ENCODE measurements at regions not wholly inside any gene's neighbourhood (a gene's known extent, or its start where the extent isn't known, plus 50 kb on each side); places are given as distances from the start of the nearest gene placed in this dataset.

GRCh38 chr2:2573205-2573604, 242.1 kb upstream of the MYT1L start:
- TF ChIP-seq CTCF (IDR thresholded peaks at IDR 0.05; ENCODE audit: insufficient read depth, low read length, poor library complexity, severe bottlenecking) (no peak), EZH2phosphoT487 (conservative IDR thresholded peaks at IDR 0.05; ENCODE audit: low read length) (no peak)

Measured in SU-DHL-6 (cell line).